Stomach (tissue), 4 donors: ENCODE measurements at regions not wholly inside any gene's neighbourhood (a gene's known extent, or its start where the extent isn't known, plus 50 kb on each side); places are given as distances from the start of the nearest gene placed in this dataset.

ENCODE experiments used
- EP300 ChIP-seq: sonication (generic); formaldehyde crosslinking; IDR thresholded peaks from one replicate; pipeline ENCODE4 v1.6.1; 2017; ENCODE audit warnings: antibody characterized with exemption
- POLR2A ChIP-seq, 4 donors: fragments of 450-650 bp; IDR thresholded peaks; one replicate each; pipeline ENCODE4 v1.6.1; 2016; ENCODE audit warnings: antibody characterized with exemption in 4 of 4, control low read depth in 2 of 4, mild to moderate bottlenecking in 1 of 4, moderate library complexity in 1 of 4
- TF ChIP-seq, protein P1 (sequence below), 7 experiments: fragments of 450-650 bp in 4 of 7; fragments of 200-600 bp in 3 of 7; sonication (generic) in 3 of 7; IDR thresholded peaks; one replicate each; pipeline ENCODE4 v1.5.1; 2016 to 2019; ENCODE audit warnings: antibody characterized with exemption in 7 of 7, control low read depth in 2 of 7, mild to moderate bottlenecking in 1 of 7

DNA sequence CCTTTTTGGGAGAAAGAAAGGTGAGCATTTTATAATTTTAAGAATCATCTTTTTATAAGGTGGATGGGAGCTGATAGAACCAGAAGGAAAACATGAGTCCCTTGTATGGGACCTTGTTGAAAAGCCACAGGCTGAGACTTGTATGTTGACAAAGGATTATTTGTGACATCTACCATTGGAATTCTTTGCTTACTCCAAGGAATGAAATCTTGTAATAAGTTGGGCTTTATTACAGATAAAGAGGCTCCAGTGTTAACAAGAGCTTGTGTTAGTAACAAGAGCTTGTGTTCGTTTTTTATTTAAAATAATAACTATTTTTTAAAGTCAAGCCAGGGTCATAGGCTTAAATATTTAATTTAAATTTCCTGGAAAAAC lies 201.1 kb upstream of the CHRM3 start:
- TF ChIP-seq POLR2A (IDR thresholded peaks at IDR 0.05) (no peak), EP300 (no peak)
- TF ChIP-seq, protein P1, sequence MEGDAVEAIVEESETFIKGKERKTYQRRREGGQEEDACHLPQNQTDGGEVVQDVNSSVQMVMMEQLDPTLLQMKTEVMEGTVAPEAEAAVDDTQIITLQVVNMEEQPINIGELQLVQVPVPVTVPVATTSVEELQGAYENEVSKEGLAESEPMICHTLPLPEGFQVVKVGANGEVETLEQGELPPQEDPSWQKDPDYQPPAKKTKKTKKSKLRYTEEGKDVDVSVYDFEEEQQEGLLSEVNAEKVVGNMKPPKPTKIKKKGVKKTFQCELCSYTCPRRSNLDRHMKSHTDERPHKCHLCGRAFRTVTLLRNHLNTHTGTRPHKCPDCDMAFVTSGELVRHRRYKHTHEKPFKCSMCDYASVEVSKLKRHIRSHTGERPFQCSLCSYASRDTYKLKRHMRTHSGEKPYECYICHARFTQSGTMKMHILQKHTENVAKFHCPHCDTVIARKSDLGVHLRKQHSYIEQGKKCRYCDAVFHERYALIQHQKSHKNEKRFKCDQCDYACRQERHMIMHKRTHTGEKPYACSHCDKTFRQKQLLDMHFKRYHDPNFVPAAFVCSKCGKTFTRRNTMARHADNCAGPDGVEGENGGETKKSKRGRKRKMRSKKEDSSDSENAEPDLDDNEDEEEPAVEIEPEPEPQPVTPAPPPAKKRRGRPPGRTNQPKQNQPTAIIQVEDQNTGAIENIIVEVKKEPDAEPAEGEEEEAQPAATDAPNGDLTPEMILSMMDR (IDR thresholded peaks at IDR 0.05): no peak
